ENCODE measurements at regions not wholly inside any gene's neighbourhood (a gene's known extent, or its start where the extent isn't known, plus 50 kb on each side); places are given as distances from the start of the nearest gene placed in this dataset.

DNA sequence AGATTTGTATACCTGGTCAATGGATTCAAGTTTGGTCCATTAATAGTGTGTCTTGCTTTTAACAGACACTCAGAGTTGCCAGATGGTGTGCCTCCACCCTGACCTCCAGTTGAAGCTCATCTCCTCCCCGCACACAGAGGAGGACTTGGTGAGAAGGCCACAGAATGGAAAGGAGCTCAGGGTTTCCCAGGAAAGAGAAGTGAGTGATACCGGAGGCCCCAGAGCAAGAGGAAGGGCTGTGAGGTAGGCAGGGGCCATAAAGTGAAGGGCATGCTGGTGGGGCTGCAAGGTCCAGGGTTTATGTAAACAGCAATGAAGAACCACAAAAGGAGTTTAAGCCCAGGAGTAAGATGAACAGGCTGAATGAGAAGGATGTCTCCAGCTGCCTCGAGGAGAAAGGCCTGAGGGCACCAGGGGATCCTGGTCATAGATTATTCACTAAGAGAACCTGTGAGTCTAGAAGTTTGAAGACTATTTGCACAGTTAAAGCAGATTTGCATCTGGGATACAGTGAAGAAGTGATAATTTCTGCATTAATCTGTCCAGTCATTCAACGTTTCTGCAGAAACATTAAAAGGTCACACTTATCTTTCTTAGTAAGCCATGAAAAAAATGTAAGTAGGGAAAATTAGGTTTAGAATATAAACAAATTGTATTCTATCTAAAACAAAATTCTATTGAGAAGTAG is 67.5 kb upstream of the VPREB1 start:
- no peak for TF ChIP-seq EZH2 (IDR thresholded peaks at IDR 0.05; ENCODE audit: borderline replicate concordance, low read depth, low read length, poor library complexity, severe bottlenecking)
- TF ChIP-seq, protein P1, sequence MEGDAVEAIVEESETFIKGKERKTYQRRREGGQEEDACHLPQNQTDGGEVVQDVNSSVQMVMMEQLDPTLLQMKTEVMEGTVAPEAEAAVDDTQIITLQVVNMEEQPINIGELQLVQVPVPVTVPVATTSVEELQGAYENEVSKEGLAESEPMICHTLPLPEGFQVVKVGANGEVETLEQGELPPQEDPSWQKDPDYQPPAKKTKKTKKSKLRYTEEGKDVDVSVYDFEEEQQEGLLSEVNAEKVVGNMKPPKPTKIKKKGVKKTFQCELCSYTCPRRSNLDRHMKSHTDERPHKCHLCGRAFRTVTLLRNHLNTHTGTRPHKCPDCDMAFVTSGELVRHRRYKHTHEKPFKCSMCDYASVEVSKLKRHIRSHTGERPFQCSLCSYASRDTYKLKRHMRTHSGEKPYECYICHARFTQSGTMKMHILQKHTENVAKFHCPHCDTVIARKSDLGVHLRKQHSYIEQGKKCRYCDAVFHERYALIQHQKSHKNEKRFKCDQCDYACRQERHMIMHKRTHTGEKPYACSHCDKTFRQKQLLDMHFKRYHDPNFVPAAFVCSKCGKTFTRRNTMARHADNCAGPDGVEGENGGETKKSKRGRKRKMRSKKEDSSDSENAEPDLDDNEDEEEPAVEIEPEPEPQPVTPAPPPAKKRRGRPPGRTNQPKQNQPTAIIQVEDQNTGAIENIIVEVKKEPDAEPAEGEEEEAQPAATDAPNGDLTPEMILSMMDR (conservative IDR thresholded peaks at IDR 0.05; ENCODE audit: low read depth, low read length): no peak

Data from A673 (cell line).